T-helper 1 cell treated with Interleukin-12 subunit alpha and Interleukin-12 subunit beta and Interleukin-4 antibody, amounts not matched to agents 30 μg/mL and 1 μg/mL, for 36 hours (primary cell): ENCODE measurements at regions not wholly inside any gene's neighbourhood (a gene's known extent, or its start where the extent isn't known, plus 50 kb on each side); places are given as distances from the start of the nearest gene placed in this dataset.
"Not testable (repeated sequence)": the region's sequence is repeated elsewhere in the genome, so short reads cannot be mapped to it uniquely, and the experiment has no call there.

Experiments
- H3K27ac Mint-ChIP-seq: one replicate; pipeline ENCODE4 v1.8.0; 2021; ENCODE audit warnings: mild to moderate bottlenecking, mixed read lengths
- H3K27me3 Mint-ChIP-seq: one replicate; pipeline ENCODE4 v1.8.0; 2021; ENCODE audit warnings: low read depth, mixed read lengths
- H3K36me3 Mint-ChIP-seq: one replicate; pipeline ENCODE4 v1.8.0; 2021; ENCODE audit warnings: low read depth, mixed read lengths
- H3K4me1 Mint-ChIP-seq: one replicate; pipeline ENCODE4 v1.8.0; 2021; ENCODE audit warnings: low read depth, mixed read lengths
- H3K4me3 Mint-ChIP-seq: one replicate; pipeline ENCODE4 v1.8.0; 2021; ENCODE audit warnings: mild to moderate bottlenecking, moderate library complexity, mixed read lengths
- H3K9me3 Mint-ChIP-seq: one replicate; pipeline ENCODE4 v1.8.0; 2021; ENCODE audit warnings: mixed read lengths

DNA sequence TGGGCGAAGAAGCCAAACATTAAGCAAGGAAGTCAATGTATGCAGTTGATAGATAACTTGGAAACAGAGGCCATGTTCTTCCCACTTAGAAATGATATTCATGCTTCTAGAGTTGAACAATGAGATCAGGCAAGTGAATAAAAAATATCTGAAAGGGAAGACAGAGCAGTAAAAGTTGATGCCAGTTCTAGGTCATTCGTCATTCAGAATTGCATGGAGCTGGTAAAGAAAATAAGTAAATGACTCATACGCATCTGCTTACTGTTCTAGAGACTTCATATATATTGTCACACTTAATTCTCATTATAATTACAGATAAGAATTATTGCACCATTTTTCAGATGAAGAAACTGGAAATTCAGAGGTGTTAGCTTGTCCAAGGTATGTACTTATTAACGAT is 158.9 kb upstream of the FERD3L start:
- H3K27ac Mint-ChIP-seq = no peak overlapping the region
- H3K27me3 Mint-ChIP-seq = no peaks in the 10 kb centered on the region
- no peak overlapping the region for H3K4me3 Mint-ChIP-seq
- H3K4me1 Mint-ChIP-seq = no peaks in the 10 kb centered on the region
- H3K36me3 Mint-ChIP-seq = no peaks in the 10 kb centered on the region
- no peaks in the 10 kb centered on the region for H3K9me3 Mint-ChIP-seq

DNA sequence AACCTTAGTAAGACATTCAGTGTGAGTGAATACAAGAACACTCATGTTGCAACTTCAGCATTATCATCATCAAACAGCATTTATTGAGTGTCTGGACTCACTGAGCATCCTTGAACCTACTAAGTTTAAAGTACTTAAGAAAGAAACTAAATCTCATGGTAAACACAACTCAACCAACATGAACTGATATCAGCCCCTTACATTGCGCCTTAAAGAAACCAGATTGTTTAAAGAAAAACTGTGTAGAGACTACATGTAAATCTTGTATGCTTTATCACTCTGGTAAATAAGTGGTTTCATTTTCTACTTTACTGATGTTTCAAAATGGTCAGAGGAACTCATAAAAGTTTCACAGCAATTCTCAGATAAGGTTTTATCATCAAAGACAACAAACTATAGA is 157.5 kb upstream of the FERD3L start:
- no peaks in the 10 kb centered on the region for H3K27me3 Mint-ChIP-seq
- no peaks in the 10 kb centered on the region for H3K9me3 Mint-ChIP-seq
- H3K36me3 Mint-ChIP-seq = no peaks in the 10 kb centered on the region
- H3K4me3 Mint-ChIP-seq = no peak overlapping the region
- no peaks in the 10 kb centered on the region for H3K4me1 Mint-ChIP-seq
- H3K27ac Mint-ChIP-seq = no peak overlapping the region

DNA sequence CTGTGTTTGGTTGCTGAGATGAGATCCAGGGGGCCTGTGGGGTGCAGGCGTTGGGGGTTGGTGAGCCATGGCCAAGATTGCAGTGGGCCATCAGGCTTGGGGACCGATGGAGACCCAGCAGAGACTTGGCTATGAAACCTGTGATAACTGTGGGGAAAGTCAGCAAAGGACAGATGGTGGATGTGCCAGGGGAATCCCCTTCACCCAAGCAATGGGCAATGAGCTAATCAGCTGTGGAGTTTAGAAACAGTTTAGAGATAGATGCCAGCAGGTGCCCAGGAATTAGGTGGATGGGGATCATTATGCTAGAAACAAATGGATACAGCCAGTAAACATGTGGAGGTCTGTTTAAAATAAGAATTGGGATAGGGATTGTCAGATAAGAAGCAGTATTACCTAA is 151.4 kb upstream of the FERD3L start:
- Mint-ChIP-seq H3K4me3 (no peak overlapping the region), H3K36me3 (no peaks in the 10 kb centered on the region), H3K27ac (no peak overlapping the region), H3K4me1 (no peaks in the 10 kb centered on the region), H3K9me3 (no peaks in the 10 kb centered on the region), H3K27me3 (no peaks in the 10 kb centered on the region)

DNA sequence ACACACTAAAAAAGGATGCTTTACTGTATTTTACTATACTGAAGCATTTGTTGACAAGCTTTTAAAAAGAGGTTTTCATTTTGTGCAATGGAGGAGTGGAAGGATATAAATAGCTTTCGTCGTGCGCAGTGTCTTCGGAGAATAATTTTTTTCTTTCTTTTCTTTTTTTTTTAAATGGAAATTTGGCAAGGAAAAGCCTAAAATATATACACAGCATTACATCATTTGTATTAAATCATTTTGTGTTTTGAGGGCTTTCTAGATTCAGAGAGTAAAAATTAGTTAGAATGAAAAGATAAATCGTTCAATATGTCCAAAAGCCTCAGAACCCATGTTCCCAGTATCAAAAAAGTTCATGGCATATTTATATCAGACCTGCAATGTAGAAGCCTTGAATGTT is 150.2 kb upstream of the FERD3L start:
- Mint-ChIP-seq H3K4me3 (no peak overlapping the region), H3K36me3 (no peaks in the 10 kb centered on the region), H3K4me1 (no peaks in the 10 kb centered on the region), H3K9me3 (no peaks in the 10 kb centered on the region), H3K27me3 (no peaks in the 10 kb centered on the region), H3K27ac (no peak overlapping the region)

DNA sequence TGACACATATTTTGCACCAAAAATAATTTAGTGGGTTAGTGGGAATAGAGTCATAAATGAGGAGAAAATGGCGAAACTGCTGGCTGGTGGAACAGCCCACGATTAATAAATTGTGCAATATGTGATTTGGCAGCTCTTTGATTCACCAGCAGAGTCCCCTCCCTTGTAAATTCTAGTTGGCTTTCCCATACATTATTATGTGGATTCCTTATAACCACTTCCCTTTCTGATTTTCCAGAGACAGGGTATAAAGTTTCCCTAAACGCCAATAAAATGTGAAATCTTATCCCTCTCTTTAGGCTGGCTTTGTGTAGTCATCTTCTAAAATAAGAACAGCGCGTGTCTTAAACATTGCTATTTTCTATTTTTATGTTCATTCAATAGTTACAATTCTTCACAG is 149.4 kb upstream of the FERD3L start:
- no peaks in the 10 kb centered on the region for H3K9me3 Mint-ChIP-seq
- H3K27ac Mint-ChIP-seq = no peak overlapping the region
- H3K4me3 Mint-ChIP-seq = no peak overlapping the region
- no peaks in the 10 kb centered on the region for H3K27me3 Mint-ChIP-seq
- no peaks in the 10 kb centered on the region for H3K4me1 Mint-ChIP-seq
- H3K36me3 Mint-ChIP-seq = no peaks in the 10 kb centered on the region

- Mint-ChIP-seq H3K4me3 (no peak overlapping the region), H3K36me3 (no peaks in the 10 kb centered on the region), H3K27ac (no peak overlapping the region), H3K4me1 (no peaks in the 10 kb centered on the region), H3K27me3 (no peaks in the 10 kb centered on the region), H3K9me3 (no peaks in the 10 kb centered on the region)
Measured at GRCh38 chr7:19293431-19293830, 148.2 kb upstream of the FERD3L start.

- no peaks in the 10 kb centered on the region for H3K4me1 Mint-ChIP-seq
Measured at GRCh38 chr7:19290968-19291367, 145.7 kb upstream of the FERD3L start.

DNA sequence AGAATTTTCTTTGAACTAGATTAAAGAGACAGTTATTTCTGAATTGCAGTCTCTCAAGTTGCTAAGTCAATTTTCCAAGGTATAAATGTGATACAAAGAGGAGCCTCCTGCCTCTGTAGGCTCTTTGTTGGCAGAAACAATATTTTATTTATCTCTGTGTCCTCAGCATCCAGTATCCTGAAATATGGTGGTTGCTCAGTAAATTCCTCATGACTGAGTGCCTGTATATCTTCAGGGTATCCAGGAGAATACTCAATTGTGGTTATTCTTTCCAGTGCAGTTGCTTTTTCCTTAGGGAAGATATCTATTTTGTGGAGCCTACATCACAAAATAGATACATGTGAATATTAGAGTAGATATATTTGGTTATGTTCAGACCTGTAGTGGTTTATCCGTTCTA is 144.8 kb upstream of the FERD3L start:
- Mint-ChIP-seq H3K4me1 (no peaks in the 10 kb centered on the region), H3K36me3 (no peaks in the 10 kb centered on the region)

More at GRCh38 chr7:19290968-19291367, 145.7 kb upstream of the FERD3L start:
- Mint-ChIP-seq H3K4me3 (no peak overlapping the region), H3K27me3 (no peaks in the 10 kb centered on the region), H3K36me3 (no peaks in the 10 kb centered on the region), H3K9me3 (no peaks in the 10 kb centered on the region), H3K27ac (no peak overlapping the region)

DNA sequence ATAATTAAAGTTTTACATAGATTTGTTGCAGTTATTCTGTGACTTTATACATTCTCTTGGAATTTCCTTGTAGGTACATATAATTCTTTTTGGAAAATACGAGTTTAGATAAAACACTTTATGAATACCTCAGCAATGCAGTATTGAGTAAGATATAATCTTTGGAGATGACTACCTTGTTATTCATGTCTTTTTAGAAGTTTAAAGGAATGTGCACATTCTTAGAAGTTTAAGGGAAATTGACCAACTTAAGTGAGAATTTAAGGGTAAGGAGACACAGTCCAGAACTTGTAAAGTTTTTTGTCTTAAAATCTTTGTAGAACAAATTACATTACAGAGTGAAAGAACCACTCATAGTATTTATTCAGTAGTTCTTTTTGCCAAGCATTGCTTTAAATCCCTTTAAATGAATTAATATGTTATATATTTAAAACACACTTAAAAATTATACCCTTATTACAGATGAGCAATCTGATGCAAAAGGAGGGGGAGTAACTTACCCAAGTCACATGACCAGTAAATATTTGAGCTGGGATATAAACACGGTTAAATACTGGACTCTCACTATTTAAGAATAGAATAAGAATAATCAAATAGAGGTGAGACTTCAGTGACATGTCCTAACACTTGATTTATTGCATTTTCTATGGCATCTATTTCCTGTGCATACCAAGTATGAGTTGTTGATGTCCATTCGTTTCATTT is 139.5 kb upstream of the FERD3L start:
- H3K36me3 Mint-ChIP-seq = no peaks in the 10 kb centered on the region
- no peaks in the 10 kb centered on the region for H3K4me1 Mint-ChIP-seq
- no peaks in the 10 kb centered on the region for H3K9me3 Mint-ChIP-seq
- H3K4me3 Mint-ChIP-seq = no peak overlapping the region
- no peaks in the 10 kb centered on the region for H3K27me3 Mint-ChIP-seq
- H3K27ac Mint-ChIP-seq = no peak overlapping the region

More for the DNA sequence above, 144.8 kb upstream of the FERD3L start:
- Mint-ChIP-seq H3K27ac (no peak overlapping the region), H3K9me3 (no peaks in the 10 kb centered on the region), H3K4me3 (no peak overlapping the region), H3K27me3 (no peaks in the 10 kb centered on the region)

DNA sequence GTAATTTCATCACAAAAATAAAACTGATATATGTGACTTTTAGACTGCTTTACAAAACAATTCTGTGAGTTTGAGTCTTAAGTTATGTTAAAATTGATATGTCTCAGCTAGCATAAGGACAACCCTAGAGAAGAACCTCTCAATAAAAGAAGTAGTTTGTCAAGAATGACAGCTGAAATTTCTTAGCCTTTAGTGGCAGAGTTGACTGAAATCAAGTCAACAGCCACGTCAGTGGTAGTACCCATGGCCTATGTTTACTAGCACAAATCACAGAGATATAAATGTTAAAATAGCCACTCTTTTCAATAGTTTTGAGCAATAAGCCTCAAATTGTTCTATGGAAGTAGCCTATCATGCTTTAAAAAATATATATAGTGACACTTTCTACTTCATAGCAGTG is 138.9 kb upstream of the FERD3L start:
- Mint-ChIP-seq H3K9me3 (no peaks in the 10 kb centered on the region), H3K27ac (no peak overlapping the region), H3K27me3 (no peaks in the 10 kb centered on the region), H3K36me3 (no peaks in the 10 kb centered on the region), H3K4me1 (no peaks in the 10 kb centered on the region), H3K4me3 (no peak overlapping the region)

GRCh38 chr7:19275000-19275399 is 129.8 kb upstream of the FERD3L start:
- Mint-ChIP-seq H3K27me3 (no peaks in the 10 kb centered on the region), H3K36me3 (no peaks in the 10 kb centered on the region), H3K4me1 (no peaks in the 10 kb centered on the region), H3K27ac (no peak overlapping the region), H3K4me3 (no peak overlapping the region), H3K9me3 (no peaks in the 10 kb centered on the region)

GRCh38 chr7:19272329-19272728 is 127.1 kb upstream of the FERD3L start:
- not testable (repeated sequence) for H3K27me3 Mint-ChIP-seq, H3K9me3 Mint-ChIP-seq, H3K4me1 Mint-ChIP-seq, H3K4me3 Mint-ChIP-seq, H3K36me3 Mint-ChIP-seq, H3K27ac Mint-ChIP-seq

DNA sequence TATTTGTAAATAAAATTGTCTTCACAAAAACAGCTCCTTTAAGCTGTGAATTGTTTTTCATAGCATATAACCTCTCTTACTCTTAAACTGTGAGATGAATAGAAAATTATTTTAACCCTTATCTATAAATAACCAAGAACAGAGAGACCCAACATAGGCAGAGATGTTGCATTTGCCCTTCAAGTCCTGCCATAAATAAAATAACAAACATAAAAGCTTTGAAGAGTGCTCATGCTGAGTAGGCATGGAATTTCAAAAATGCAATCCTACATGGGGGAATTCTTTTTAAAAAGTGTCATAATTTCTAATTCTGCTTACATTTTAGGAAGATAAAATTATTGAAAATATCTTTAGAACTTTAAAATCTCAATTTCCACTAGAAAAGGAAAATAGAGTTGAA is 124.1 kb upstream of the FERD3L start:
- Mint-ChIP-seq H3K4me1 (no peaks in the 10 kb centered on the region), H3K9me3 (no peaks in the 10 kb centered on the region), H3K4me3 (no peak overlapping the region), H3K27me3 (no peaks in the 10 kb centered on the region), H3K36me3 (no peaks in the 10 kb centered on the region), H3K27ac (no peak overlapping the region)

GRCh38 chr7:19268737-19269136 is 123.5 kb upstream of the FERD3L start:
- Mint-ChIP-seq H3K4me1 (no peaks in the 10 kb centered on the region), H3K27me3 (no peaks in the 10 kb centered on the region), H3K9me3 (no peaks in the 10 kb centered on the region), H3K27ac (no peak overlapping the region), H3K36me3 (no peaks in the 10 kb centered on the region), H3K4me3 (no peak overlapping the region)

- no peak overlapping the region for H3K4me3 Mint-ChIP-seq
- no peaks in the 10 kb centered on the region for H3K36me3 Mint-ChIP-seq
- no peaks in the 10 kb centered on the region for H3K9me3 Mint-ChIP-seq
- no peak overlapping the region for H3K27ac Mint-ChIP-seq
- H3K4me1 Mint-ChIP-seq = no peaks in the 10 kb centered on the region
- no peaks in the 10 kb centered on the region for H3K27me3 Mint-ChIP-seq
Measured at GRCh38 chr7:19262826-19263225, 117.6 kb upstream of the FERD3L start.

GRCh38 chr7:19249281-19249680 is 104.1 kb upstream of the FERD3L start:
- Mint-ChIP-seq H3K27ac (no peak overlapping the region), H3K4me3 (no peak overlapping the region), H3K9me3 (no peaks in the 10 kb centered on the region), H3K4me1 (no peaks in the 10 kb centered on the region), H3K36me3 (no peaks in the 10 kb centered on the region), H3K27me3 (no peaks in the 10 kb centered on the region)
